Activated naive CD4-positive, alpha-beta T cell treated with anti-CD3 and anti-CD28 coated beads for 36 hours (primary cell): ENCODE measurements at regions not wholly inside any gene's neighbourhood (a gene's known extent, or its start where the extent isn't known, plus 50 kb on each side); places are given as distances from the start of the nearest gene placed in this dataset.

ENCODE experiments used
- CTCF ChIA-PET: fragments of 350-600 bp; sonication (Branson Sonifier 250); formaldehyde crosslinking; loops from one replicate; lab custom pipeline; 2021; ENCODE audit warnings: antibody characterized with exemption; lab: Charles Lee
- DNase-seq: peaks from one replicate; pipeline ENCODE4 v3.0.0-alpha.2; 2020
- H3K27ac Mint-ChIP-seq: one replicate; pipeline ENCODE4 v1.8.0; 2021; ENCODE audit warnings: mild to moderate bottlenecking, mixed read lengths
- H3K27me3 Mint-ChIP-seq: one replicate; pipeline ENCODE4 v1.8.0; 2021; ENCODE audit warnings: low read depth, mixed read lengths
- H3K36me3 Mint-ChIP-seq: one replicate; pipeline ENCODE4 v1.8.0; 2021; ENCODE audit warnings: low read depth, mixed read lengths
- H3K4me1 Mint-ChIP-seq: one replicate; pipeline ENCODE4 v1.8.0; 2021; ENCODE audit warnings: low read depth, mixed read lengths
- H3K4me3 Mint-ChIP-seq: one replicate; pipeline ENCODE4 v1.8.0; 2021; ENCODE audit warnings: mild to moderate bottlenecking, moderate library complexity, mixed read lengths
- H3K9me3 Mint-ChIP-seq: one replicate; pipeline ENCODE4 v1.8.0; 2021; ENCODE audit warnings: mixed read lengths
- intact Hi-C: fragments of 100-400 bp; cut with micrococcal nuclease; formaldehyde crosslinking; loops from one replicate; pipeline ENCODE4 v1.15.1; 2023

DNA sequence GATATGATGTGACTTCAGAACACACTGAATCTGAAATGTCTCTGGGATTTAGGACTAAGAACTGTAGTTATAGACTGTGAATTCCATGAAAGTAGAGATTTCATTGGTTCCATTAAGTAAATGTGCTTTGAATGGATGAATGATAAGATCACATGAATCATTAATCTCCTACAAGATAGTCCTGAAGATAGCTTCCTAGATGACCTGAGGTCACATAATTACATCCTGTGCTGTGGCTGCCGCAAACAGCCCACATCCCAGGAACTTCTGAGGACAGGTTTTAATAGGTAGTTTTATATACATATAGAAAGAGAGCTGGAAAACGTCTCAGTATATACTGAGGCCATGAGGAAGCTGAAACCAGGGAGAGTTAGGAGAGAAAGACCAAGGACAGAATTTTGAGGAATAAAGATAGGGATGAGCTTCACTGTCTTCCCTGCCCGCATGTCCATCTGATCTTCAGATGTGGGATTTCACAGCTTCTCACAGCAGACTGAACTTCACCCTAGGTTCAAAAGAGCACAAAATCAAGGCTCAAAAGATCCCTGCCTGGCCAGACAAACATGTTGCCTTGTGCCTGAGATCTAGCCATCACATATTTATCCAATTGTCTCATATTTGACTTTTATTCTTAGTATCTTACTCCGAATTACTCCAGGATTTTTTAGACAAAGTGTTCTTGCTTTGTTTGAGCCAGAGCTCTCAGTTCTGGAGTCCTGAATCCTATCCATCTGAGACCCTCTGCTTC is 188.2 kb downstream of the IRS1 start:
- no peak for DNase-seq
- Mint-ChIP-seq H3K4me3 (no peak overlapping the region), H3K4me1 (peaks cover 7% of the 10 kb centered on the region), H3K36me3 (no peaks in the 10 kb centered on the region), H3K27ac (no peak overlapping the region), H3K9me3 (no peaks in the 10 kb centered on the region), H3K27me3 (peaks cover 2% of the 10 kb centered on the region)
- intact Hi-C loops = no loop called here
- CTCF ChIA-PET = no interaction called here

- Mint-ChIP-seq H3K27me3 (peaks cover 4% of the 10 kb centered on the region), H3K4me3 (no peak overlapping the region), H3K36me3 (no peaks in the 10 kb centered on the region), H3K27ac (no peak overlapping the region), H3K9me3 (no peaks in the 10 kb centered on the region), H3K4me1 (peaks cover 7% of the 10 kb centered on the region)
- intact Hi-C loops = no loop called here
- no peak for DNase-seq
- CTCF ChIA-PET = interaction anchor here (0.5 kb wide), 1 partner anchor 1108 kb away, joined by 4 read pairs; no protein-coding TSS in a partner anchor
These were observed 190.3 kb downstream of the IRS1 start for GRCh38 chr2:226609366-226609765.

DNA sequence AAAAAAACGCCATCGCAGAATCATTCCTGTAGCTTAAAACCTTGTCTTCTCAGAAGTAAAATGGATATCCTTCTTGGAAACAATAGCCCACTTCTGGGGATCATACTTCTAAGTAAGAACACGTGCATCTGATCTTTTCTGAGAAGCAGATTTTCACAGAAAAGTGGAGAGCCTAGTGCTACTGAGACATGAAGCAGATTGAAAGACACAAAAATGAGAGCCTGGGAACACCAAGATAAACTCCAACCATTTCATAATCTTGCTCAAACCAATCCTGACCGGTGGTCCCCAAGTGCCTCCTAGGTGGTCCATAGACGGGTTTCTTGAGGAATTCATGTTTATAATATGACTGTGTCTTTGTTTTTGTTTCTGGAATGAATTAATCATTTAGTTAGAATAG is 191.2 kb downstream of the IRS1 start:
- Mint-ChIP-seq H3K4me1 (peaks cover 7% of the 10 kb centered on the region), H3K36me3 (no peaks in the 10 kb centered on the region), H3K9me3 (no peaks in the 10 kb centered on the region), H3K27ac (no peak overlapping the region), H3K27me3 (peaks cover 4% of the 10 kb centered on the region), H3K4me3 (no peak overlapping the region)
- CTCF ChIA-PET = no interaction called here
- intact Hi-C loops = no loop called here
- DNase-seq = no peak

DNA sequence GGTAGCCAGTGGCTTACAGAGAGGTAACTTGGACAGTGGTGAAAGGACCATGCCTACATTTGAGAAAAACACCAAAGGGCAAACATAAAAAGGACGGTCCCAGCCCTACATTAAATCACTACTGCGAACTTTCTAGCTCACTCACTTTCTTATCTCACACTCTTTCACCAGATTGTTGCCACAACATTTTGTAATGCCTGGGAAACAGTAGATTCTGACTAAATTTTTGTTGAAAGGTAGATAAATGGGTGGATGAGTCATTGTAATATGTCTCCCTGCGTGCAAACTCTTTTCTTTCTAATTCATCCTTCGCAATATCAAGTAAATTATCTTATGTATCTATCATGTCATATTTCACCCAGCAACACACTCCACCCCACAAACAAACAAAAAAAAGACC is 192.2 kb downstream of the IRS1 start:
- peaks cover 7% of the 10 kb centered on the region for H3K4me1 Mint-ChIP-seq
- H3K9me3 Mint-ChIP-seq = no peaks in the 10 kb centered on the region
- no peak for DNase-seq
- H3K36me3 Mint-ChIP-seq = no peaks in the 10 kb centered on the region
- H3K27ac Mint-ChIP-seq = no peak overlapping the region
- H3K27me3 Mint-ChIP-seq = peaks cover 6% of the 10 kb centered on the region
- CTCF ChIA-PET = no interaction called here
- intact Hi-C loops = no loop called here
- no peak overlapping the region for H3K4me3 Mint-ChIP-seq

GRCh38 chr2:226605642-226606041 is 194.0 kb downstream of the IRS1 start:
- Mint-ChIP-seq H3K27ac (no peak overlapping the region), H3K27me3 (peaks cover 8% of the 10 kb centered on the region)
- no peak for DNase-seq

DNA sequence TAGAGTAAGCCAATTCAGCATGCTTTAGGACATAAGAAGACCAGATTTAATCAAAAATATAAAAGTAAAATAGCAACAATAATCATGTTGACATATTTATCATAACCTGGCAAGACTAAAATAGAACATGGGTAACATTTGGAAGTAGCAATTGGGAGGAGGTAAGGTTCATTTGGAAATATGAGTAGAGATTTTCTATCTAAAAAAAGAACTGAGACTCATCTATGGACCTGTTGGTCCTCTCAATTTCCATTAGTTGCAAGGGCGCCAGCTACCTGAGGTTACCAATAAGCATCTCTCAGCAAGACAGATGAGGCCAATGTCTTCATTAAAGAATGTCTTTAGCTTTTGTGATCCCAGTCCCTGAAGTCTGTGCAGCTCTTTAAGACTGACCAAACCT is 196.0 kb downstream of the IRS1 start:
- H3K4me1 Mint-ChIP-seq = peaks cover 1% of the 10 kb centered on the region
- no peak overlapping the region for H3K4me3 Mint-ChIP-seq
- peaks cover 9% of the 10 kb centered on the region for H3K27me3 Mint-ChIP-seq
- intact Hi-C loops = no loop called here
- H3K27ac Mint-ChIP-seq = no peak overlapping the region
- no peaks in the 10 kb centered on the region for H3K36me3 Mint-ChIP-seq
- CTCF ChIA-PET = no interaction called here
- no peaks in the 10 kb centered on the region for H3K9me3 Mint-ChIP-seq
- no peak for DNase-seq

More at GRCh38 chr2:226605642-226606041, 194.0 kb downstream of the IRS1 start:
- no peaks in the 10 kb centered on the region for H3K9me3 Mint-ChIP-seq
- intact Hi-C loops = no loop called here
- no peak overlapping the region for H3K4me3 Mint-ChIP-seq
- CTCF ChIA-PET = no interaction called here
- H3K36me3 Mint-ChIP-seq = no peaks in the 10 kb centered on the region
- H3K4me1 Mint-ChIP-seq = peaks cover 7% of the 10 kb centered on the region

DNA sequence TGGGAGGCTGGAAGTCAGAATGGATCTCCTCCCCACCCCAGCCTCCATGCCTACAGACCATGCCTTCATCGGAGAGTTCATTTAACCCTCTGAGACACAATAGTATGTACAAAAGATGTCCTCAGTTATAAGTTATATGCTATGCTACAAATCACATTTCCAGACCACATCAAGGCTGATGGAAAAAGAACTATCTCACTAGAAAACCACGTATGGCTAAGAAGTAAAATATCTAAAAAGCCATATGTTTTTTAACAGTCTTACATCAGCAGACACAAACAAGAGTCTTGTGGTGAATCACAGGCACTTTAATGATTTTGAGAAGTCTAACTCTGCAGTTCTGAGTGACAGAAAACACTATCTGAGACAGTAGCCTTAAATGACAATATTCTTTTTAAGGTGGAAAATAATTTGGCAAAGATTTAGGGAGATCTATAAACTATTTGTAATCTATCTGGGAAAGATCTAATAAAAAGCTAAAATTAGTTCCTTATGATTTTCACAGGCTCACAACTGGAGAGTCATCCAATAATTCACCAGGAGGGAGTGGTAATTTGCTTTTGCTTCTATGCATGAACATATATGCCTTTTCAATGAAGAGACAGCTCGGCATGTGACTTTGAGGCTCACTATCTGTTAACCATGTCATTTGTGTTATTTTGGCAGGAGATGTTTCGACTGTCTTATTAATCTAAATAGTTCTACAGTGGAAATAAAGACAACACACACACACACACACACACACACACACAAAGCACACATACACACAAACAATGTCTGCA is 197.5 kb downstream of the IRS1 start:
- Mint-ChIP-seq H3K9me3 (no peaks in the 10 kb centered on the region), H3K27me3 (peaks cover 12% of the 10 kb centered on the region), H3K36me3 (no peaks in the 10 kb centered on the region), H3K4me3 (no peak overlapping the region), H3K4me1 (no peaks in the 10 kb centered on the region), H3K27ac (no peak overlapping the region)
- no peak for DNase-seq
- intact Hi-C loops = no loop called here
- CTCF ChIA-PET = interaction anchor here (1.2 kb wide), 1 partner anchor 25 kb away, joined by 3 read pairs; no protein-coding TSS in a partner anchor

DNA sequence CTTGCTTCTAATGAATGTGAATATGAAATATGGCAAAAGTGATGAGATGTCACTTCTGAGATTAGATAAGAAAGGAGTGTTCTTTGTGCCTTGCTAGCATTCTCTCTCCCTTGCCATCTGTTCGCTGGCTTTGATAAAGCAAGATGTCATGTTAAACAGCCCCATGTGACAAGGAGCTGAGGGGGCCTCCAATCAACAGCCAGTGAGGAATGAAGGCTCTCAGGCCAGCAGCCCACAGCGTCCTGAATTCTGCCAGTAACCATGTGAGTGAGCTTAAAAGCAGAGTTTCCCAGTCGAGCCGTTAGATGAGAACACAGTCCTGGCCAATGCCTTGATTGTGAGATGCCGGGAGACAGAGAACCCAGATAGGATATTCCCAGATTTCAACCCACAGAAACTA is 198.8 kb downstream of the IRS1 start:
- Mint-ChIP-seq H3K9me3 (no peaks in the 10 kb centered on the region), H3K27me3 (peaks cover 15% of the 10 kb centered on the region), H3K4me1 (no peaks in the 10 kb centered on the region), H3K4me3 (no peak overlapping the region), H3K27ac (no peak overlapping the region), H3K36me3 (no peaks in the 10 kb centered on the region)
- CTCF ChIA-PET = no interaction called here
- no peak for DNase-seq
- intact Hi-C loops = no loop called here

- Mint-ChIP-seq H3K36me3 (no peaks in the 10 kb centered on the region), H3K9me3 (no peaks in the 10 kb centered on the region), H3K4me3 (no peak overlapping the region), H3K4me1 (no peaks in the 10 kb centered on the region), H3K27me3 (peaks cover 16% of the 10 kb centered on the region), H3K27ac (no peak overlapping the region)
- CTCF ChIA-PET = no interaction called here
- no peak for DNase-seq
- intact Hi-C loops = no loop called here
These were observed 199.4 kb downstream of the IRS1 start for GRCh38 chr2:226600184-226600583.

DNA sequence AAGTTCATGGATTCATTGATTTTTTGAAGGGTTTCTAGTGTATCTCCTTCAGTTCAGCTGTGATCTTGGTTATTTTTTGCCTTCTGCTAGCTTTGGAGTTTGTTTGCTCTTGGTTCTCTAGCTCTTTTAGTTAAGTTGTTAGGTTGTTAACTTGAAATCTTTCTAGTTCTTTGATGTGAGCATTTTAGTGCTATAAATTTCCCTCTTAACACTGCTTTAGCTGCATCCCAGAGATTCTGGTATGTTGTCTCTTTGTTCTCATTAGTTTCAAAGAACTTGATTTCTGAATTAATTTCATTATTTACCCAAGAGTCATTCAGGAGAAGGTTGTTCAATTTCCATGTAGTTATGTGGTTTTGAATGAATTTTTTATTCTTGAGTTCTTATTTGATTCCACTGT is 210.6 kb downstream of the IRS1 start:
- intact Hi-C loops = no loop called here
- Mint-ChIP-seq H3K27ac (no peak overlapping the region), H3K27me3 (peaks cover 9% of the 10 kb centered on the region), H3K4me1 (no peaks in the 10 kb centered on the region), H3K4me3 (no peak overlapping the region), H3K9me3 (no peaks in the 10 kb centered on the region), H3K36me3 (no peaks in the 10 kb centered on the region)
- no peak for DNase-seq
- CTCF ChIA-PET = interaction anchor here (0.6 kb wide), 1 partner anchor 781 kb away, joined by 4 read pairs; no protein-coding TSS in a partner anchor

DNA sequence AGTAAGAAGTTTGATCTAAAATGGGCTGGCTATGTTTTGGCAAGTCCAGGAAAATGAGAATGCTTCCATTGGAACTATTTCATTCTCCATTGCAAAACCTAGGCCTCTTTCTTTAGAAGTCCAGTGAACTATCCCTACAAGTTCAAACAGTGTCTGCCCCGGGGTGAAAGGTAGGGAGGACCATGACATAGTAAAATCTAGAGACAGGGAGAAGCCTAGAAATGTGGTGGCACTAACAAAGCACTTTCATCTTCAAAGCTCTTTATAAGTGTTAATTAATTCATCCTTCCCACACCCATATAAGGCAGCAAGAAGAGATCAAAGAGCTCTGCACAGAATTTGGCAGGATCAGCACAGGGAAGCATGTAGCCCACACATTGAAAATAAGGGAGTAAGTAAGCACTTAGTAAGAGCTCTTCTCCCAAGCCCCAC is 214.5 kb downstream of the IRS1 start:
- H3K4me3 Mint-ChIP-seq = no peak overlapping the region
- CTCF ChIA-PET = no interaction called here
- no peak for DNase-seq
- H3K4me1 Mint-ChIP-seq = no peaks in the 10 kb centered on the region
- intact Hi-C loops = no loop called here
- no peaks in the 10 kb centered on the region for H3K36me3 Mint-ChIP-seq
- H3K27ac Mint-ChIP-seq = no peak overlapping the region
- no peaks in the 10 kb centered on the region for H3K9me3 Mint-ChIP-seq
- peaks cover 23% of the 10 kb centered on the region for H3K27me3 Mint-ChIP-seq

DNA sequence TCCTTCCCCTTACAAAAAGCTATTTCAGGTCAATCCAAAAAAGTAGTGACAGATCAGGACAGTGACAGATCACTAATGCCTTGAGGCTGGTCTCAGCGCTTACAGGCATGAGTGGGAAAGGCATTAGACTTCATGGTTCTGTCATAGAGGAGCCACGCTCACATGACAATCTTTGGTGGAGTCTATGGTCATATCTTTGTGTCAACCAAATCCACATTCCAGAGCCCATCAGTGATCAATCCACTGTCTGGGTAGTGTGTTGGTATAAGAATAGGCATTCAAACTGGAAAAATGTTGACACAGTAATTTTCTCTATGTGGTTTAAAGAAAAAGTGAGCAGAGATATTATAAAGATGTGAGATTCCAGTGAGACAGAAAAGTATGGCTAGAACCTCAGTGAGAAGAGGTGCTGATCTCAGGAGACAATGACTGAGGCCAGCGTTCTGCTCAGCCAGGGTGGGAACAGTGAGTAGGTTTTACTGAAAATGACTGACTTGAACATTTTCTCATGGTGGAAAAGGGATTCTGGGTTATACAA is 215.0 kb downstream of the IRS1 start:
- no peaks in the 10 kb centered on the region for H3K36me3 Mint-ChIP-seq
- no peak for DNase-seq
- peaks cover 23% of the 10 kb centered on the region for H3K27me3 Mint-ChIP-seq
- no peaks in the 10 kb centered on the region for H3K9me3 Mint-ChIP-seq
- no peak overlapping the region for H3K4me3 Mint-ChIP-seq
- no peaks in the 10 kb centered on the region for H3K4me1 Mint-ChIP-seq
- intact Hi-C loops = no loop called here
- CTCF ChIA-PET = no interaction called here
- no peak overlapping the region for H3K27ac Mint-ChIP-seq
